Calu3 (cell line): ENCODE measurements at regions not wholly inside any gene's neighbourhood (a gene's known extent, or its start where the extent isn't known, plus 50 kb on each side); places are given as distances from the start of the nearest gene placed in this dataset.

Source experiments
- BruUV-seq: library from RNA; stranded (reverse); fragments of 400-500 nt; replicated peaks from 2 replicates; lab custom pipeline; 2021; lab: Mats Ljungman, UMichigan
- CTCF ChIA-PET: fragments of 300-600 bp; sonication (Branson Sonifier 250); formaldehyde crosslinking; loops from one replicate; lab custom pipeline; 2022; ENCODE audit warnings: antibody characterized with exemption; lab: Charles Lee
- DNase-seq: peaks from one replicate; pipeline ENCODE4 v3.0.0; 2022
- H3K27ac Mint-ChIP-seq: one replicate; pipeline ENCODE4 v1.8.0; 2022; ENCODE audit warnings: mixed read lengths; ENCODE audit not compliant: unreplicated experiment
- H3K27me3 Mint-ChIP-seq: one replicate; pipeline ENCODE4 v1.8.0; 2022; ENCODE audit warnings: mixed read lengths; ENCODE audit not compliant: unreplicated experiment
- H3K36me3 Mint-ChIP-seq: one replicate; pipeline ENCODE4 v1.8.0; 2022; ENCODE audit warnings: mild to moderate bottlenecking, moderate library complexity, mixed read lengths; ENCODE audit not compliant: insufficient read depth, unreplicated experiment
- H3K4me1 Mint-ChIP-seq: one replicate; pipeline ENCODE4 v1.8.0; 2022; ENCODE audit warnings: mild to moderate bottlenecking, low read depth, mixed read lengths; ENCODE audit not compliant: unreplicated experiment
- H3K4me3 Mint-ChIP-seq: one replicate; pipeline ENCODE4 v1.8.0; 2022; ENCODE audit warnings: mild to moderate bottlenecking, low read depth, moderate library complexity, mixed read lengths; ENCODE audit not compliant: unreplicated experiment
- H3K9me3 Mint-ChIP-seq: one replicate; pipeline ENCODE4 v1.8.0; 2022; ENCODE audit warnings: low read depth, mixed read lengths; ENCODE audit not compliant: unreplicated experiment
- CTCF ChIP-seq: fragments of 200-600 bp; IDR thresholded peaks from one replicate; pipeline ENCODE4 v1.8.0; 2022; ENCODE audit warnings: antibody characterized with exemption; ENCODE audit not compliant: unreplicated experiment
- intact Hi-C: fragments of 100-400 bp; cut with micrococcal nuclease; formaldehyde crosslinking; loops from one replicate; pipeline ENCODE4 v1.10.0; 2022; ENCODE audit not compliant: unreplicated experiment

DNA sequence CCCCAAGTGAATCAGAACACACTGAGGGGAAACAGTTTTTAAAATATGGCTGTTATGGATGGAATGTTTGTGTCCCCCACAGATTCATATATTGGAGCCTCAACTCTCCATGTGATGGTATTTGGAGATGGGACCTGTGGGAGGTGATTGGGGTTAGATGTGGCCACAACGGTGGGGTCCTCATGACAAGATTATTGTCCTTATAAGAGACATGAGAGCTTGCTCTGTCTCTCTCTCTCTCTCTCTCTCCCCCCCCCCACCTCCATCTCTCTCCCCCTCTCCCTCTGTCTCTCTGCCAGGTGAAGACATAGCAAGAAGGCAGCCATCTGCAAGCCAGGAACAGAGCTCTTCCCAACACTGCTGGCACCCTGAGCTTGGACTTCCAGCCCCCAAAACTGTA lies 315.8 kb upstream of the MGMT start:
- Mint-ChIP-seq H3K36me3 (no peaks in the 10 kb centered on the region), H3K4me1 (no peaks in the 10 kb centered on the region), H3K9me3 (peaks cover 5% of the 10 kb centered on the region), H3K4me3 (no peak overlapping the region), H3K27me3 (no peaks in the 10 kb centered on the region), H3K27ac (no peak overlapping the region)
- CTCF ChIA-PET = no interaction called here
- BruUV-seq = no TSS peak
- no peak for TF ChIP-seq CTCF
- no peak for DNase-seq
- intact Hi-C loops = no loop called here

DNA sequence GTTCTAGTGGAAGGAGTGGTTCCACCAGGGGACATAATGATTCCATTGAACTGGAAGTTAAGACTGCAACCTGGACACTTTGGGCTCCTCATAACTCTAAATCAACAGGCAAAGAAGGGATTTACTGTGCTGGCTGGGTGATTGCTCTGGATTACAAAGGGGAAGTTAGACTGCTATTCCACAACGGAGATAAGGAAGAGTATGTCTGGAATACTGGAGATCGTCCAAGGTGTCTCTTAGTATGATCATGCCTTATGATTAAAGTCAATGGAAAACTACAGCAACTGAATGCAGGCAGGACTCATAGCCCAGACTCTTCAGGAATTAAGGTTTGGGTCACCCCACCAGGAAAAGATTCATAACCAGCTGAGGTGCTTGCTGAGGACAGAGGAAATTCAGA lies 310.6 kb upstream of the MGMT start:
- H3K27ac Mint-ChIP-seq = no peak overlapping the region
- no TSS peak for BruUV-seq
- no peak overlapping the region for H3K4me3 Mint-ChIP-seq
- DNase-seq = no peak
- CTCF ChIA-PET = no interaction called here
- no peaks in the 10 kb centered on the region for H3K4me1 Mint-ChIP-seq
- H3K27me3 Mint-ChIP-seq = no peaks in the 10 kb centered on the region
- TF ChIP-seq CTCF = no peak
- H3K36me3 Mint-ChIP-seq = no peaks in the 10 kb centered on the region
- intact Hi-C loops = no loop called here
- peaks cover 3% of the 10 kb centered on the region for H3K9me3 Mint-ChIP-seq

- Mint-ChIP-seq H3K4me1 (no peaks in the 10 kb centered on the region), H3K9me3 (peaks cover 3% of the 10 kb centered on the region), H3K27ac (no peak overlapping the region), H3K36me3 (no peaks in the 10 kb centered on the region), H3K4me3 (no peak overlapping the region), H3K27me3 (no peaks in the 10 kb centered on the region)
- no peak for DNase-seq
- BruUV-seq = no TSS peak
- CTCF ChIA-PET = no interaction called here
- intact Hi-C loops = no loop called here
- no peak for TF ChIP-seq CTCF
These were observed 309.9 kb upstream of the MGMT start for GRCh38 chr10:129157185-129157584.

DNA sequence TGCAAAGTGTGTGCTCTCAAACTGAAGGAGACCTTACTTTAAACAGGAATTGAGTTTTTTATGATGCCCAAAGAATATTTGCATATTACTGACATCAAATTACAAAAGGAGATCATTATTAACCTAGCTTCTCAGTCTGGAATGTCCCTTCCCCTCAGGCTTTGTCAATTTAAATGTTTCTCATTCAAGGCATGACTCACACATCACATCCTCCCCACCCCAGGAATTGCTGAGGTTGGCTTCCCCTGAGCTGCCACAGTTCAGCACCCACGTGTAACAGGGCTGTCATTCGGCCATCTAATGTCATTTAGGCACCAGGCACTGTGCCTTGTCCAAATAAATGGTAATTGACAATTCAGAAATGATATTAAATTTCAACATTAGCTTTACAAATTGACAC lies 305.9 kb upstream of the MGMT start:
- TF ChIP-seq CTCF = no peak
- H3K27ac Mint-ChIP-seq = no peak overlapping the region
- DNase-seq = no peak
- BruUV-seq = no TSS peak
- no peaks in the 10 kb centered on the region for H3K4me1 Mint-ChIP-seq
- CTCF ChIA-PET = no interaction called here
- intact Hi-C loops = no loop called here
- H3K9me3 Mint-ChIP-seq = peaks cover 3% of the 10 kb centered on the region
- no peaks in the 10 kb centered on the region for H3K27me3 Mint-ChIP-seq
- H3K36me3 Mint-ChIP-seq = no peaks in the 10 kb centered on the region
- H3K4me3 Mint-ChIP-seq = no peak overlapping the region

- no peak for TF ChIP-seq CTCF
- H3K27ac Mint-ChIP-seq = no peak overlapping the region
- H3K9me3 Mint-ChIP-seq = peaks cover 3% of the 10 kb centered on the region
- H3K36me3 Mint-ChIP-seq = no peaks in the 10 kb centered on the region
- CTCF ChIA-PET = no interaction called here
- no TSS peak for BruUV-seq
- no peak overlapping the region for H3K4me3 Mint-ChIP-seq
- intact Hi-C loops = no loop called here
- H3K4me1 Mint-ChIP-seq = no peaks in the 10 kb centered on the region
- no peak for DNase-seq
- no peaks in the 10 kb centered on the region for H3K27me3 Mint-ChIP-seq
These were observed 303.5 kb upstream of the MGMT start for GRCh38 chr10:129163531-129163930.
